Pancreas (tissue), 10 donors: ENCODE measurements at regions not wholly inside any gene's neighbourhood (a gene's known extent, or its start where the extent isn't known, plus 50 kb on each side); places are given as distances from the start of the nearest gene placed in this dataset.

ENCODE experiments used
- ATAC-seq, 4 donors: fragments of 200-7000 bp; cut with Tn5 transposase; one replicate each; pipeline versions ENCODE4 v1.8.0 to v1.9.1; 2020; ENCODE audit warnings: mild to moderate bottlenecking in 4 of 4, moderate library complexity in 4 of 4
- DNase-seq, 6 donors: peaks; one replicate each; pipeline ENCODE4 v3.0.0-alpha.2; 2020
- FAIRE-seq: peaks from 2 replicates; lab custom pipeline; 2012; peaks lifted over from hg19 to GRCh38; lab: Jason Lieb, UNC
- H3K27ac ChIP-seq, 4 donors: fragments of 200-600 bp; sonication (generic); 1 replicate in 3 of 4; 2 replicates in 1 of 4; pipeline versions ENCODE4 v1.5.0 to v1.8.0; 2020
- H3K27me3 ChIP-seq, 4 donors: fragments of 200-600 bp; one replicate each; pipeline ENCODE4 v1.8.0; 2021
- H3K36me3 ChIP-seq, 3 donors: fragments of 200-600 bp; sonication (generic) in 1 of 3; one replicate each; pipeline versions ENCODE4 v1.5.0 to v1.8.0; 2020 to 2021
- H3K4me1 ChIP-seq, 3 donors: fragments of 200-600 bp; one replicate each; pipeline ENCODE4 v1.8.0; 2021
- H3K4me3 ChIP-seq, 4 donors: fragments of 200-600 bp; sonication (generic) in 2 of 4; one replicate each; pipeline versions ENCODE4 v1.5.0 to v1.8.0; 2020 to 2021
- H3K9me3 ChIP-seq, 4 donors: fragments of 200-600 bp; one replicate each; pipeline ENCODE4 v1.8.0; 2021
- CTCF ChIP-seq, 4 donors: fragments of 200-600 bp; sonication (generic) in 3 of 4; IDR thresholded peaks; one replicate each; pipeline versions ENCODE4 v1.5.0 to v1.8.0; 2021; ENCODE audit warnings: antibody characterized with exemption in 4 of 4
- WGBS, 2 donors: extraction: QIAGEN DNeasy Blood & Tissue Kit; methylation state at CpG; one replicate each; pipeline ENCODE4 v1.1.7; 2013; 5-methylcytosine and 5-hydroxymethylcytosine counted together
- intact Hi-C, 3 donors: fragments of 100-400 bp; cut with DNase I; formaldehyde crosslinking; loops; one replicate each; pipeline versions ENCODE4 v1.11.1 to v1.14.2; 2022
- donor health status: healthy with polysubstance abuse.
- donor health status: DM: no; HTN: no; CAD: no; lungs with moderate emphysema.
- donor health status: DM: no; HTN: no; CAD: no.
- donor health status: control.
- donor health status: control.
- donor health status: Bipolar disorder and iron deficiency.
- donor health status: DM: yes; HTN: yes; CAD: no.
- donor health status: DM: no; HTN: no; CAD: no.
- donor health status: DM: no; HTN: no; CAD: no.
- donor health status: DM: yes; HTN: yes; CAD: no.

DNA sequence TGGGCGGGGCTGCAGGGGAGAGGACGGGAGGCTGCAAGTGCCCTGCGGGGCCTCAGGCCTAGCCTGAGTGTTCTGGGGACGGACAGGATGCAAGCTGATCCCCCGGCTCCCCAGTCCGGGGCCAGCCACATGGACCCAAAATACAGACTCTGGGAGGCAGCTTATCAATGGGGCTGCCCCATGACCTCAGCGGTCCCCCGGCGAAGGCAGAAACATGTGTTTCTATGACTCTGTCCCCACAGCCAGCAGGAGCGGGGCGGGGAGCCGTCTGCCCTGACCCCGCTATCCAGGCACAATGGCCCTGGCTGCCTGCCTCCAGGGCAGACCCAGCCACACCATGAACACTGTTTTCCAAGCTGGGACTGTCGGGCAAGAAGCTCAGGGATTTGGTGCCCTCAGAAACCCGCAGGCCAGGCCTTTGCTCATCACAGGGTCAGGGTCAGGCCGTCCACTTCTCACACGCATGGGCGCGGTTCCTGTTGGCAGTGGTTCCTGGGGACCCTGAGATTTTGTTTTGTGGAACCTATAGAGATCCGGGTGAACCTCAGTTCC is 75.0 kb downstream of the RFLNA start:
- FAIRE-seq (no peak), ATAC-seq (peak; percentile 19 to 52 (median 43)), DNase-seq (no peak)
- H3K4me1 ChIP-seq: peaks cover 36 to 43% (median 36%) of the 10 kb centered on the region in 3 donors
- H3K36me3 ChIP-seq: peaks cover 2 to 27% (median 10%) of the 10 kb centered on the region in 3 donors
- no peaks in the 10 kb centered on the region for H3K27me3 ChIP-seq
- H3K4me3 ChIP-seq: no peak overlapping the region
- intact Hi-C loops: no loop called here
- WGBS, 2 donors: 16 to 17% methylated on average over 20 of the region's 20 CpGs
- H3K27ac ChIP-seq: peak overlapping the region; percentile 79 to 95 (median 92)
- no peaks in the 10 kb centered on the region for H3K9me3 ChIP-seq
- no peak for TF ChIP-seq CTCF (IDR thresholded peaks at IDR 0.05)

- peak; percentile 95 to 99 (median 98) for DNase-seq
- 9 to 11% methylated on average over 30 to 38 of the region's 38 CpGs for WGBS, 2 donors
- Histone ChIP-seq H3K27me3 (no peaks in the 10 kb centered on the region), H3K4me1 (peaks cover 36 to 50% (median 37%) of the 10 kb centered on the region in 3 donors), H3K4me3 (no peak overlapping the region), H3K9me3 (no peaks in the 10 kb centered on the region), H3K36me3 (peaks cover 2 to 20% (median 9%) of the 10 kb centered on the region in 3 donors), H3K27ac (peak overlapping the region; percentile 79 to 95 (median 92))
- peak; percentile 84 to 91 (median 86) for ATAC-seq
- no peak for FAIRE-seq
- intact Hi-C loops: no loop called here
- peak in 3 of 4 donors; percentile 20 to 52 (median 48) for TF ChIP-seq CTCF (IDR thresholded peaks at IDR 0.05)
Observed at GRCh38 chr12:124369055-124369826, 74.3 kb downstream of the RFLNA start.

DNA sequence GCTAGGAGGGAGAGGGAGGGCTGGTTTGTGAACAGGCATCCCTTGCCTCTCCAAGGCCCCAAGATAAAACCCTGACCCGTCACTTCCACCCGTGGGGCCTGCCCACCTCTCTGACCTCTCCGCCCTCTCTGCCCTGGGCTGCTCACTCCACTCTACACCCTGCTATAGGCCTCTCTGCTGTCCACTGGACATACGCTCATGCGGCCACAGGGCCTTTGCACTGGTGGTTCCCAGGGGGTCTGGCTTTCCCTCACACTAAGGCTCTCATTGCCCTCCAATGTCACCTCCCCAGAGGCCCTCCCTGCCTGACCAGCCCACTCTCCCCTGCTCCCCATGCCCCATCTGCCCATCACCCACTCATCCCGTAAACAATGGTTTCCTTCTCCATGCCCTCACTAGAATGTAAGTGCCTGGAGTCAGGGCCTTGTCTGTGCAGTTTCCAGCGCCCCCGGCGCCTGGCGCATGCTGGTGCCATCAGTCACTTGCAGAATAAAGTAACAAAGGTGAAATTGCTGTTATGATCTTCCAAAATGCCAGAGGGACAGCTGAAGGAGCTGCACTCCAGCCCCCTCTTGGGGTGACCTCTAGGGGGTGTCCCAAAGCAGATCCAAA is 73.6 kb downstream of the RFLNA start:
- FAIRE-seq: no peak

GRCh38 chr12:124365726-124366430 is 71.0 kb downstream of the RFLNA start:
- TF ChIP-seq CTCF (IDR thresholded peaks at IDR 0.05): no peak
- no peaks in the 10 kb centered on the region for H3K9me3 ChIP-seq
- peaks cover 0 to 13% (median 0%) of the 10 kb centered on the region in 3 donors for H3K36me3 ChIP-seq
- peaks cover 41 to 65% (median 42%) of the 10 kb centered on the region in 3 donors for H3K4me1 ChIP-seq
- no peak for ATAC-seq
- 81 to 82% methylated on average over 23 of the region's 23 CpGs for WGBS, 2 donors
- H3K27ac ChIP-seq: no peak overlapping the region
- no peak for FAIRE-seq
- intact Hi-C loops: no loop called here
- DNase-seq: no peak
- no peaks in the 10 kb centered on the region for H3K27me3 ChIP-seq
- H3K4me3 ChIP-seq: no peak overlapping the region

More for the DNA sequence above, 73.6 kb downstream of the RFLNA start:
- Histone ChIP-seq H3K4me1 (peaks cover 36 to 57% (median 42%) of the 10 kb centered on the region in 3 donors), H3K27ac (peak overlapping the region; percentile 79 to 95 (median 92)), H3K4me3 (no peak overlapping the region), H3K27me3 (no peaks in the 10 kb centered on the region), H3K36me3 (peaks cover 2 to 15% (median 8%) of the 10 kb centered on the region in 3 donors), H3K9me3 (no peaks in the 10 kb centered on the region)
- WGBS, 2 donors: 87 to 89% methylated on average over 10 of the region's 10 CpGs
- intact Hi-C loops: no loop called here
- no peak for ATAC-seq
- DNase-seq: no peak
- TF ChIP-seq CTCF (IDR thresholded peaks at IDR 0.05): no peak
